ENCODE measurements at regions not wholly inside any gene's neighbourhood (a gene's known extent, or its start where the extent isn't known, plus 50 kb on each side); places are given as distances from the start of the nearest gene placed in this dataset.

- no peak for TF ChIP-seq SPI1 (IDR thresholded peaks at IDR 0.05; ENCODE audit: borderline replicate concordance, insufficient read depth, low read depth, low read length)
- TF ChIP-seq GATAD2B (conservative IDR thresholded peaks at IDR 0.05; ENCODE audit: low read depth): no peak
These were observed 312.5 kb downstream of the GRIN2B start (continued) for GRCh38 chr12:13668880-13669279.

GRCh38 chr12:13666806-13667205 is 314.6 kb downstream of the GRIN2B start:
- RAD21 ChIA-PET (ENCODE audit: unreplicated experiment): interaction anchor here (0.8 to 1.5 kb wide), 2 partner anchors 131 to 305 kb away, joined by 3 to 8 read pairs; no protein-coding TSS in a partner anchor
- ATAC-seq: peak; percentile 74
- no peak for DNase-seq (ENCODE audit: low read depth, low spot score)
- no peak overlapping the region for H3K27ac ChIP-seq (ENCODE audit: control insufficient read depth, insufficient read depth)
- intact Hi-C loops (cut with micrococcal nuclease; ENCODE audit: unreplicated experiment) (no loop called here), in situ Hi-C loops (cut with MboI) (no loop called here)
- WGBS (ENCODE audit: insufficient coverage, insufficient replicate concordance, low lambda C conversion rate, missing lambda C conversion rate): 0% methylated on average over 2 of the region's 2 CpGs
- no TSS peak for BruUV-seq (replicated peaks)
- H3K4me3 ChIP-seq: no peak overlapping the region
- no peaks in the 10 kb centered on the region for H4K20me1 ChIP-seq (ENCODE audit: control insufficient read depth, insufficient read depth)
- H3K27me3 ChIP-seq (replicated peaks in 1 of 2; ENCODE audit: control insufficient read depth in 2 of 2, insufficient read depth in 2 of 2, low read length in 1 of 2): no peaks in the 10 kb centered on the region; a peak in 2 of 4 replicates
- SMC1A ChIA-PET (ENCODE audit: uncharacterized antibody, unreplicated experiment): interaction anchor here (0.8 to 2.8 kb wide), 5 partner anchors 23 to 305 kb away, joined by 3 to 14 read pairs (median 3); no protein-coding TSS in a partner anchor
- no peaks in the 10 kb centered on the region for H3K9me3 ChIP-seq (replicated peaks; ENCODE audit: control insufficient read depth, insufficient read depth, low read length)
- no peak for TF ChIP-seq NR2F1 (conservative IDR thresholded peaks at IDR 0.05)
- TF ChIP-seq CTCF (IDR thresholded peaks at IDR 0.05 in 2 of 3, conservative IDR thresholded peaks at IDR 0.05 in 1 of 3; ENCODE audit: control insufficient read depth in 2 of 3, extremely low read depth in 1 of 3, insufficient read depth in 1 of 3, low read depth in 3 of 3, low read length in 3 of 3): peak in 2 of 3 experiments; percentile 24 to 39; a peak in 2 of 6 replicates
- no peaks in the 10 kb centered on the region for H3K4me1 ChIP-seq (ENCODE audit: control insufficient read depth, insufficient read depth, low read length)
- FAIRE-seq: no peak
- H3K9ac ChIP-seq (ENCODE audit: control insufficient read depth, insufficient read depth, low read length): no peak overlapping the region
- H2AFZ ChIP-seq (ENCODE audit: control insufficient read depth, low read depth, low read length): no peak overlapping the region
- POLR2A ChIA-PET: no interaction called here
- no peaks in the 10 kb centered on the region for H3K79me2 ChIP-seq (ENCODE audit: control insufficient read depth, insufficient read depth, low read length)
- no peaks in the 10 kb centered on the region for H3K36me3 ChIP-seq (ENCODE audit: control insufficient read depth in 2 of 2, insufficient read depth in 2 of 2, low read length in 1 of 2)
- no peak overlapping the region for H3K4me2 ChIP-seq (ENCODE audit: control insufficient read depth, insufficient read depth)
- CTCF ChIA-PET: interaction anchor here (0.8 to 3.1 kb wide), 8 partner anchors 10 to 500 kb away, joined by 3 to 22 read pairs (median 5); no protein-coding TSS in a partner anchor

All from GM12878 (cell line).